Heart right ventricle (tissue), 16 donors: ENCODE measurements at regions not wholly inside any gene's neighbourhood (a gene's known extent, or its start where the extent isn't known, plus 50 kb on each side); places are given as distances from the start of the nearest gene placed in this dataset.

ENCODE experiments used
- ATAC-seq, 8 donors: fragments of 200-7000 bp; cut with Tn5 transposase; one replicate each; pipeline ENCODE4 v1.9.1; 2020; ENCODE audit warnings: mild to moderate bottlenecking in 8 of 8, moderate library complexity in 8 of 8, moderate number of reproducible peaks in 1 of 8
- DNase-seq, 2 donors: peaks; one replicate each; pipeline ENCODE4 v3.0.0-alpha.2; 2020
- H3K27ac ChIP-seq, 10 donors: fragments of 200-600 bp; sonication (generic) in 2 of 10; one replicate each; pipeline versions ENCODE4 v1.5.0 to v1.8.0; 2020 to 2022; ENCODE audit warnings: mild to moderate bottlenecking in 3 of 10
- H3K27me3 ChIP-seq, 7 donors: fragments of 200-600 bp; one replicate each; pipeline ENCODE4 v1.8.0; 2021 to 2022; ENCODE audit warnings: mild to moderate bottlenecking in 2 of 7
- H3K36me3 ChIP-seq, 9 donors: fragments of 200-600 bp; sonication (generic) in 1 of 9; one replicate each; pipeline versions ENCODE4 v1.5.0 to v1.8.0; 2020 to 2022; ENCODE audit warnings: mild to moderate bottlenecking in 2 of 9
- H3K4me1 ChIP-seq, 9 donors: fragments of 200-600 bp; sonication (generic) in 1 of 9; one replicate each; pipeline versions ENCODE4 v1.5.0 to v1.8.0; 2020 to 2022; ENCODE audit warnings: mild to moderate bottlenecking in 4 of 9
- H3K4me3 ChIP-seq, 10 donors: fragments of 200-600 bp; sonication (generic) in 2 of 10; one replicate each; pipeline versions ENCODE4 v1.5.0 to v1.8.0; 2020 to 2022; ENCODE audit warnings: mild to moderate bottlenecking in 7 of 10, moderate library complexity in 2 of 10
- H3K9me3 ChIP-seq, 11 donors: fragments of 200-600 bp in 10 of 11; sonication (generic) in 2 of 11; one replicate each; pipeline versions ENCODE4 v1.5.0 to v1.8.0; 2013 to 2022; ENCODE audit warnings: mild to moderate bottlenecking in 2 of 11, control low read depth in 1 of 11, moderate library complexity in 1 of 11
- CTCF ChIP-seq, 9 donors: fragments of 200-600 bp; sonication (generic) in 2 of 9; IDR thresholded peaks; one replicate each; pipeline versions ENCODE4 v1.5.0 to v1.8.0; 2021 to 2022; ENCODE audit warnings: antibody characterized with exemption in 9 of 9, mild to moderate bottlenecking in 5 of 9, moderate library complexity in 1 of 9
- WGBS, 2 donors: extraction: QIAGEN DNeasy Blood & Tissue Kit; methylation state at CpG; one replicate each; pipeline ENCODE4 v1.1.7; 2013; ENCODE audit warnings: inconsistent platforms in 1 of 2; 5-methylcytosine and 5-hydroxymethylcytosine counted together
- intact Hi-C, 10 donors: fragments of 100-400 bp; cut with DNase I; formaldehyde crosslinking; loops; one replicate each; pipeline versions ENCODE4 v1.11.1 to v1.14.2; 2022
- donor health status: Arrhythmogenic right ventricular cardiomyopathy.
- donor health status: ischemic (EF 13 %, LVEDD 7.1; RV severe dilation, severe dysfunction).
- donor health status: healthy with polysubstance abuse.
- donor health status: DM: no; HTN: yes; CAD: no.
- donor health status: DM: no; HTN: no; CAD: no.
- donor health status: ischemic (EF 25% LVEDD 6.9; RV normal size, moderate dysfunction).
- donor health status: ischemic (EF 25% LVEDD 5.7; RV mildly dilated, moderate dysfunction).
- donor health status: healthy.
- donor health status: DM: yes; HTN: yes; CAD: no.
- donor health status: Ischemic cardiomyopathy.
- donor health status: ischemic (EF 35%, LVEDD 5.7; RV mildly dilated, moderate dysfunction).
- donor health status: nonischemic (EF 11% LVEDD 7.7; RV severe dilation, severe dysfunction).
- donor health status: DM: yes; HTN: yes; CAD: no.
- donor health status: PGD.
- donor health status: ischemic (EF 29% LVEDD 5.4; RV normal size, mild dysfunction).
- donor health status: nonischemic (EF 23%, LVEDD 6.1; RV moderate dilation, normal function).

GRCh38 chr14:29037411-29037810 is 270.8 kb downstream of the FOXG1 start:
- no peak for TF ChIP-seq CTCF (IDR thresholded peaks at IDR 0.05)
- H3K27ac ChIP-seq = no peak overlapping the region

GRCh38 chr14:29039171-29039570 is 272.6 kb downstream of the FOXG1 start:
- H3K27me3 ChIP-seq = no peaks in the 10 kb centered on the region
- ATAC-seq = no peak
- WGBS, 2 donors = 46 to 55% methylated on average over 2 of the region's 2 CpGs
- no peaks in the 10 kb centered on the region for H3K4me1 ChIP-seq
- intact Hi-C loops = no loop called here
- TF ChIP-seq CTCF (IDR thresholded peaks at IDR 0.05) = no peak
- no peak for DNase-seq
- no peaks in the 10 kb centered on the region for H3K9me3 ChIP-seq
- no peaks in the 10 kb centered on the region for H3K36me3 ChIP-seq
- H3K27ac ChIP-seq = no peak overlapping the region
- H3K4me3 ChIP-seq = no peak overlapping the region

More at GRCh38 chr14:29037411-29037810, 270.8 kb downstream of the FOXG1 start:
- ATAC-seq (no peak), DNase-seq (no peak)
- Histone ChIP-seq H3K27me3 (no peaks in the 10 kb centered on the region), H3K4me3 (no peak overlapping the region), H3K9me3 (no peaks in the 10 kb centered on the region), H3K36me3 (no peaks in the 10 kb centered on the region), H3K4me1 (no peaks in the 10 kb centered on the region)
- intact Hi-C loops = no loop called here

- 74 to 77% methylated on average over 2 of the region's 2 CpGs for WGBS, 2 donors
- no peaks in the 10 kb centered on the region for H3K9me3 ChIP-seq
- DNase-seq (no peak), ATAC-seq (no peak)
- no peak overlapping the region for H3K27ac ChIP-seq
- H3K4me3 ChIP-seq = no peak overlapping the region
- H3K27me3 ChIP-seq = no peaks in the 10 kb centered on the region
- no peaks in the 10 kb centered on the region for H3K4me1 ChIP-seq
- H3K36me3 ChIP-seq = no peaks in the 10 kb centered on the region
- TF ChIP-seq CTCF (IDR thresholded peaks at IDR 0.05) = no peak
- intact Hi-C loops = no loop called here
These were observed 276.0 kb downstream of the FOXG1 start for GRCh38 chr14:29042551-29042950.

- no peaks in the 10 kb centered on the region for H3K27me3 ChIP-seq
- no peaks in the 10 kb centered on the region for H3K36me3 ChIP-seq
- intact Hi-C loops = no loop called here
- H3K4me3 ChIP-seq = no peak overlapping the region
- ATAC-seq (no peak), DNase-seq (no peak)
- TF ChIP-seq CTCF (IDR thresholded peaks at IDR 0.05) = no peak
- no peak overlapping the region for H3K27ac ChIP-seq
- no peaks in the 10 kb centered on the region for H3K4me1 ChIP-seq
- H3K9me3 ChIP-seq = no peaks in the 10 kb centered on the region
- WGBS, 2 donors = 56 to 69% methylated on average over 2 of the region's 2 CpGs
These were observed 277.1 kb downstream of the FOXG1 start for GRCh38 chr14:29043737-29044136.

GRCh38 chr14:29045237-29045636 is 278.6 kb downstream of the FOXG1 start:
- no peaks in the 10 kb centered on the region for H3K4me1 ChIP-seq
- peaks cover 0 to 12% (median 0%) of the 10 kb centered on the region in 11 donors for H3K9me3 ChIP-seq
- no peak for TF ChIP-seq CTCF (IDR thresholded peaks at IDR 0.05)
- H3K27ac ChIP-seq = no peak overlapping the region
- no peaks in the 10 kb centered on the region for H3K36me3 ChIP-seq
- no peak overlapping the region for H3K4me3 ChIP-seq
- H3K27me3 ChIP-seq = no peaks in the 10 kb centered on the region
- ATAC-seq = no peak
- no peak for DNase-seq
- 55 to 70% methylated on average over 2 of the region's 2 CpGs for WGBS, 2 donors
- intact Hi-C loops = no loop called here
